WTC11 (cell line): ENCODE measurements at regions not wholly inside any gene's neighbourhood (a gene's known extent, or its start where the extent isn't known, plus 50 kb on each side); places are given as distances from the start of the nearest gene placed in this dataset.

ENCODE experiments used
- ARID4B ChIP-seq: sonication (generic); formaldehyde crosslinking; IDR thresholded peaks from 2 replicates; pipeline ENCODE4 v1.8.0; 2023; ENCODE audit warnings: missing genetic modification reagents, mild to moderate bottlenecking, borderline replicate concordance
- ATF2 ChIP-seq: sonication (generic); formaldehyde crosslinking; IDR thresholded peaks from 2 replicates; pipeline ENCODE4 v1.8.1; 2022; ENCODE audit warnings: low read depth, missing genetic modification reagents, borderline replicate concordance
- E2F4 ChIP-seq: sonication (generic); formaldehyde crosslinking; IDR thresholded peaks from 2 replicates; pipeline ENCODE4 v1.8.1; 2022; ENCODE audit warnings: low read depth, mild to moderate bottlenecking, moderate library complexity, missing genetic modification reagents, borderline replicate concordance
- EMX1 ChIP-seq: fragments of 250-450 bp; sonication (Bioruptor Pico); IDR thresholded peaks from 2 replicates; pipeline ENCODE4 v1.8.0; 2021; ENCODE audit warnings: mild to moderate bottlenecking
- FOXJ3 ChIP-seq: sonication (generic); formaldehyde crosslinking; IDR thresholded peaks from 2 replicates; pipeline ENCODE4 v1.9.0; 2021; ENCODE audit warnings: missing genetic modification reagents, mild to moderate bottlenecking, borderline replicate concordance
- FOXP1 ChIP-seq: sonication (generic); formaldehyde crosslinking; IDR thresholded peaks from 2 replicates; pipeline ENCODE4 v1.8.0; 2022; ENCODE audit warnings: missing genetic modification reagents, mild to moderate bottlenecking, moderate library complexity, borderline replicate concordance
- HMGXB4 ChIP-seq: sonication (generic); formaldehyde crosslinking; IDR thresholded peaks from 2 replicates; pipeline ENCODE4 v1.8.1; 2023; ENCODE audit warnings: mild to moderate bottlenecking, moderate library complexity, missing genetic modification reagents
- NR2C2 ChIP-seq: sonication (generic); formaldehyde crosslinking; IDR thresholded peaks from 2 replicates; pipeline ENCODE4 v1.8.0; 2022; ENCODE audit warnings: mild to moderate bottlenecking, missing genetic modification reagents
- RORB ChIP-seq: fragments of 250-450 bp; sonication (Bioruptor Pico); IDR thresholded peaks from 2 replicates; pipeline ENCODE4 v1.9.0; 2021; ENCODE audit warnings: mild to moderate bottlenecking
- ZBTB21 ChIP-seq: sonication (generic); formaldehyde crosslinking; IDR thresholded peaks from 2 replicates; pipeline ENCODE4 v1.8.1; 2023; ENCODE audit warnings: mild to moderate bottlenecking, missing genetic modification reagents, borderline replicate concordance
- ZNF281 ChIP-seq: sonication (generic); formaldehyde crosslinking; IDR thresholded peaks from 2 replicates; pipeline ENCODE4 v1.8.0; 2023; ENCODE audit warnings: mild to moderate bottlenecking, missing genetic modification reagents
- ZNF425 ChIP-seq: fragments of 250-450 bp; sonication (Bioruptor Pico); conservative IDR thresholded peaks from 2 replicates; pipeline ENCODE4 v1.9.0; 2021; ENCODE audit warnings: mild to moderate bottlenecking

- no peak for TF ChIP-seq ZBTB21 (CRISPR knock-in tag)
- no peak for TF ChIP-seq HMGXB4 (CRISPR knock-in tag)
- TF ChIP-seq EMX1 (CRISPR knock-in tag): no peak
- TF ChIP-seq FOXJ3 (CRISPR knock-in tag): no peak
- TF ChIP-seq ATF2 (CRISPR knock-in tag): no peak
- no peak for TF ChIP-seq ZNF281 (CRISPR knock-in tag)
- no peak for TF ChIP-seq E2F4 (CRISPR knock-in tag)
- TF ChIP-seq NR2C2: no peak
- TF ChIP-seq FOXP1 (CRISPR knock-in tag): no peak
- no peak for TF ChIP-seq RORB (CRISPR knock-in tag)
- TF ChIP-seq ZNF425 (CRISPR knock-in tag): no peak
- TF ChIP-seq ARID4B (CRISPR knock-in tag): no peak
Observed at GRCh38 chr2:240383099-240383758, 52.2 kb upstream of the GPC1 start (continued).
